ENCODE measurements at regions not wholly inside any gene's neighbourhood (a gene's known extent, or its start where the extent isn't known, plus 50 kb on each side); places are given as distances from the start of the nearest gene placed in this dataset.

GRCh38 chr1:66443793-66444192 is 90.2 kb upstream of the SGIP1 start:
- TF ChIP-seq POLR2A (IDR thresholded peaks at IDR 0.05) (no peak), CTCF (IDR thresholded peaks at IDR 0.05) (no peak)
